ENCODE measurements at regions not wholly inside any gene's neighbourhood (a gene's known extent, or its start where the extent isn't known, plus 50 kb on each side); places are given as distances from the start of the nearest gene placed in this dataset.

GRCh38 chr4:188812644-188813043, 673.4 kb downstream of the TRIML1 start:
- Histone ChIP-seq H3K9ac (ENCODE audit: low read length) (no peak overlapping the region), H3K4me1 (ENCODE audit: control insufficient read depth in 1 of 2, insufficient read depth in 2 of 2, low read length in 2 of 2) (no peaks in the 10 kb centered on the region), H3K79me2 (ENCODE audit: insufficient read depth, low read length) (no peaks in the 10 kb centered on the region), H3K9me3 (ENCODE audit: control insufficient read depth in 1 of 2, insufficient read depth in 1 of 2, low read depth in 1 of 2, low read length in 2 of 2) (no peaks in the 10 kb centered on the region), H3K27ac (ENCODE audit: low read depth, low read length) (no peak overlapping the region), H3K36me3 (ENCODE audit: control insufficient read depth in 1 of 2, insufficient read depth in 2 of 2, low read length in 2 of 2) (no peaks in the 10 kb centered on the region), H4K20me1 (ENCODE audit: insufficient read depth) (no peaks in the 10 kb centered on the region), H3K9me2 (ENCODE audit: insufficient read depth) (no peaks in the 10 kb centered on the region), H3K4me3 (replicated peaks in 1 of 2; ENCODE audit: low read depth in 1 of 2, low read length in 2 of 2) (no peak overlapping the region), H3K4me2 (ENCODE audit: low read length) (no peak overlapping the region), H3K27me3 (ENCODE audit: insufficient read depth, low read length) (no peaks in the 10 kb centered on the region), H2AFZ (ENCODE audit: low read depth, low read length, poor library complexity, severe bottlenecking) (no peak overlapping the region)
- no TSS peak for BruUV-seq (replicated peaks)
- no peak for TF ChIP-seq EZH2 (IDR thresholded peaks at IDR 0.05)
- TF ChIP-seq SIN3A (IDR thresholded peaks at IDR 0.05; ENCODE audit: low read depth): no peak
- TF ChIP-seq, protein P1, sequence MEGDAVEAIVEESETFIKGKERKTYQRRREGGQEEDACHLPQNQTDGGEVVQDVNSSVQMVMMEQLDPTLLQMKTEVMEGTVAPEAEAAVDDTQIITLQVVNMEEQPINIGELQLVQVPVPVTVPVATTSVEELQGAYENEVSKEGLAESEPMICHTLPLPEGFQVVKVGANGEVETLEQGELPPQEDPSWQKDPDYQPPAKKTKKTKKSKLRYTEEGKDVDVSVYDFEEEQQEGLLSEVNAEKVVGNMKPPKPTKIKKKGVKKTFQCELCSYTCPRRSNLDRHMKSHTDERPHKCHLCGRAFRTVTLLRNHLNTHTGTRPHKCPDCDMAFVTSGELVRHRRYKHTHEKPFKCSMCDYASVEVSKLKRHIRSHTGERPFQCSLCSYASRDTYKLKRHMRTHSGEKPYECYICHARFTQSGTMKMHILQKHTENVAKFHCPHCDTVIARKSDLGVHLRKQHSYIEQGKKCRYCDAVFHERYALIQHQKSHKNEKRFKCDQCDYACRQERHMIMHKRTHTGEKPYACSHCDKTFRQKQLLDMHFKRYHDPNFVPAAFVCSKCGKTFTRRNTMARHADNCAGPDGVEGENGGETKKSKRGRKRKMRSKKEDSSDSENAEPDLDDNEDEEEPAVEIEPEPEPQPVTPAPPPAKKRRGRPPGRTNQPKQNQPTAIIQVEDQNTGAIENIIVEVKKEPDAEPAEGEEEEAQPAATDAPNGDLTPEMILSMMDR (IDR thresholded peaks at IDR 0.05 in 2 of 3, conservative IDR thresholded peaks at IDR 0.05 in 1 of 3; ENCODE audit: borderline replicate concordance in 1 of 3, insufficient read depth in 1 of 3, low read depth in 2 of 3, low read length in 2 of 3): no peak
- TF ChIP-seq SRF (IDR thresholded peaks at IDR 0.05; ENCODE audit: low read depth): no peak
- no peak for TF ChIP-seq RAD21 (IDR thresholded peaks at IDR 0.05; ENCODE audit: low read depth)
- TF ChIP-seq ZNF274 (IDR thresholded peaks at IDR 0.05; ENCODE audit: low read depth, low read length): no peak
- ChIA-PET RAD21 (ENCODE audit: low non-redundant PET in 1 of 2, low total read pairs in 2 of 2, uncharacterized antibody in 2 of 2, unreplicated experiment in 2 of 2) (no interaction called here), CTCF (no interaction called here), POLR2A (no interaction called here)
- intact Hi-C loops (cut with micrococcal nuclease): no loop called here
- no peak for DNase-seq (ENCODE audit: low read depth, low spot score)
- no peak for ATAC-seq

DNA sequence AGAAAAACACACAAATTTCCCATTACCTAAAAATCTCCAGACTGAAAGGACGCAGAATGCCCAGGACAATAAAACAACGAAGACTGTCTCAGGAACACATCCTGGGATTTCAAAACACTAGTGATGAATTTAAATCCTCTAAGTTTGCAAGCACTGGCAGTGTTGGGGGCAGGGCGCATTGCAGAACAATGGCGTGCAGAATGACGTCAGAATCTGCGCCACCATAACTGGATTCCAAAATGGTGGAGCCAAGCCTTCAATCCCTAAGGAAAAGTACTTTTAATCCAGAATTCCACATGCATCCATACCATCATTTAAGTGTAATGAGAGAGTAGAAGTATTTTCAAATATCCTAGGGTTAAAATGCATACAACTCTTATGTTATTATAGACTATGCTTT, 679.1 kb downstream of the TRIML1 start:
- no peak for DNase-seq (ENCODE audit: low read depth, low spot score)
- no peaks in the 10 kb centered on the region for H3K79me2 ChIP-seq (ENCODE audit: insufficient read depth, low read length)
- H3K36me3 ChIP-seq (ENCODE audit: control insufficient read depth in 1 of 2, insufficient read depth in 2 of 2, low read length in 2 of 2): no peaks in the 10 kb centered on the region
- no peaks in the 10 kb centered on the region for H3K9me3 ChIP-seq (ENCODE audit: control insufficient read depth in 1 of 2, insufficient read depth in 1 of 2, low read depth in 1 of 2, low read length in 2 of 2)
- H3K4me3 ChIP-seq (replicated peaks in 1 of 2; ENCODE audit: low read depth in 1 of 2, low read length in 2 of 2): no peak overlapping the region
- intact Hi-C loops (cut with micrococcal nuclease): no loop called here
- H3K27me3 ChIP-seq (ENCODE audit: insufficient read depth, low read length): no peaks in the 10 kb centered on the region
- RAD21 ChIA-PET (ENCODE audit: low non-redundant PET in 1 of 2, low total read pairs in 2 of 2, uncharacterized antibody in 2 of 2, unreplicated experiment in 2 of 2): no interaction called here
- H3K27ac ChIP-seq (ENCODE audit: low read depth, low read length): no peak overlapping the region
- no TSS peak for BruUV-seq (replicated peaks)
- CTCF ChIA-PET: no interaction called here
- ATAC-seq: no peak
- no peaks in the 10 kb centered on the region for H3K9me2 ChIP-seq (ENCODE audit: insufficient read depth)
- H3K4me1 ChIP-seq (ENCODE audit: control insufficient read depth in 1 of 2, insufficient read depth in 2 of 2, low read length in 2 of 2): peaks cover 0 to 10% of the 10 kb centered on the region in 2 experiments; a peak in 3 of 4 replicates
- no peak overlapping the region for H2AFZ ChIP-seq (ENCODE audit: low read depth, low read length, poor library complexity, severe bottlenecking)
- POLR2A ChIA-PET: no interaction called here
- H4K20me1 ChIP-seq (ENCODE audit: insufficient read depth): no peaks in the 10 kb centered on the region
- H3K4me2 ChIP-seq (ENCODE audit: low read length): no peak overlapping the region
- TF ChIP-seq YY1 (IDR thresholded peaks at IDR 0.05; ENCODE audit: extremely low read depth, insufficient replicate concordance, low read depth, low read length): no peak
- no peak for TF ChIP-seq ELF1 (IDR thresholded peaks at IDR 0.05; ENCODE audit: borderline replicate concordance, low read depth)
- TF ChIP-seq EGR1 (IDR thresholded peaks at IDR 0.05; ENCODE audit: low read depth): no peak
- no peak for TF ChIP-seq CBX3 (IDR thresholded peaks at IDR 0.05; ENCODE audit: low read depth)
- TF ChIP-seq MAX (IDR thresholded peaks at IDR 0.05): no peak
- no peak overlapping the region for H3K9ac ChIP-seq (ENCODE audit: low read length)
